IMR-90 (cell line): ENCODE measurements at regions not wholly inside any gene's neighbourhood (a gene's known extent, or its start where the extent isn't known, plus 50 kb on each side); places are given as distances from the start of the nearest gene placed in this dataset.

Experiments used
- CTCF ChIP-seq: conservative IDR thresholded peaks from 2 replicates; pipeline ENCODE4 v1.5.1; 2012; ENCODE audit warnings: mild to moderate bottlenecking, low read depth, low read length, improper control_type of control experiment
- ELK1 ChIP-seq: fragments of 150-350 bp; IDR thresholded peaks from 2 replicates; pipeline ENCODE4 v1.6.1; 2016; ENCODE audit warnings: low read depth, mild to moderate bottlenecking, low read length, moderate library complexity, borderline replicate concordance

GRCh38 chr15:31262143-31262530 lies 64.5 kb upstream of the KLF13 start:
- no peak for TF ChIP-seq ELK1
- TF ChIP-seq CTCF = no peak
